ENCODE measurements at regions not wholly inside any gene's neighbourhood (a gene's known extent, or its start where the extent isn't known, plus 50 kb on each side); places are given as distances from the start of the nearest gene placed in this dataset.

- no peaks in the 10 kb centered on the region for H3K36me3 ChIP-seq (ENCODE audit: low read depth)
- no peaks in the 10 kb centered on the region for H3K9me3 ChIP-seq (ENCODE audit: insufficient read depth, low read depth)
- H3K4me3 ChIP-seq, result no peak overlapping the region
- ChIA-PET CTCF (no interaction called here), POLR2A (ENCODE audit: unreplicated experiment) (no interaction called here)
- no peaks in the 10 kb centered on the region for H3K79me2 ChIP-seq (ENCODE audit: low read depth)
- H3K4me2 ChIP-seq, result no peak overlapping the region
- H4K20me1 ChIP-seq (ENCODE audit: insufficient read depth), result no peaks in the 10 kb centered on the region
- H3K9me2 ChIP-seq (ENCODE audit: insufficient read depth), result no peaks in the 10 kb centered on the region
- no peak overlapping the region for H3K27ac ChIP-seq
- H3K27me3 ChIP-seq (ENCODE audit: insufficient read depth, low read depth), result 0 out of 2 replicates have a peak, but pooled peaks cover 9% of the 10 kb centered on the region
- no peak overlapping the region for H2AFZ ChIP-seq
- TF ChIP-seq EZH2 (IDR thresholded peaks at IDR 0.05; ENCODE audit: low read depth) (no peak), CTCF (conservative IDR thresholded peaks at IDR 0.05) (no peak)
- no peak for DNase-seq
- no peaks in the 10 kb centered on the region for H3K4me1 ChIP-seq (replicated peaks; ENCODE audit: insufficient read depth)
- H3F3A ChIP-seq (ENCODE audit: insufficient read depth, low read depth), result no peaks in the 10 kb centered on the region
- BruUV-seq (replicated peaks), result no TSS peak
- intact Hi-C loops (cut with micrococcal nuclease; ENCODE audit: unreplicated experiment), result no loop called here
Measured at GRCh38 chr9:7336356-7337065, 463.1 kb downstream of the DMAC1 start.

GRCh38 chr9:7333719-7334118 is 465.9 kb downstream of the DMAC1 start:
- H3F3A ChIP-seq (ENCODE audit: insufficient read depth, low read depth), result no peaks in the 10 kb centered on the region
- no peak overlapping the region for H3K27ac ChIP-seq
- no peak for DNase-seq
- ChIA-PET POLR2A (ENCODE audit: unreplicated experiment) (no interaction called here), CTCF (no interaction called here)
- no peaks in the 10 kb centered on the region for H4K20me1 ChIP-seq (ENCODE audit: insufficient read depth)
- no peaks in the 10 kb centered on the region for H3K9me3 ChIP-seq (ENCODE audit: insufficient read depth, low read depth)
- no peak overlapping the region for H2AFZ ChIP-seq
- H3K4me1 ChIP-seq (replicated peaks; ENCODE audit: insufficient read depth), result no peaks in the 10 kb centered on the region
- H3K36me3 ChIP-seq (ENCODE audit: low read depth), result no peaks in the 10 kb centered on the region
- no peaks in the 10 kb centered on the region for H3K79me2 ChIP-seq (ENCODE audit: low read depth)
- H3K4me2 ChIP-seq, result no peak overlapping the region
- 0 out of 2 replicates have a peak, but pooled peaks cover 4% of the 10 kb centered on the region for H3K27me3 ChIP-seq (ENCODE audit: insufficient read depth, low read depth)
- H3K9me2 ChIP-seq (ENCODE audit: insufficient read depth), result no peaks in the 10 kb centered on the region
- no peak overlapping the region for H3K4me3 ChIP-seq
- intact Hi-C loops (cut with micrococcal nuclease; ENCODE audit: unreplicated experiment), result no loop called here
- BruUV-seq (replicated peaks), result no TSS peak
- TF ChIP-seq CTCF (conservative IDR thresholded peaks at IDR 0.05), result no peak
- TF ChIP-seq EZH2 (IDR thresholded peaks at IDR 0.05; ENCODE audit: low read depth), result no peak

GRCh38 chr9:7332780-7333179 is 466.8 kb downstream of the DMAC1 start:
- no TSS peak for BruUV-seq (replicated peaks)
- no peak overlapping the region for H3K4me2 ChIP-seq
- no peaks in the 10 kb centered on the region for H3K36me3 ChIP-seq (ENCODE audit: low read depth)
- TF ChIP-seq EZH2 (IDR thresholded peaks at IDR 0.05; ENCODE audit: low read depth), result no peak
- TF ChIP-seq CTCF (conservative IDR thresholded peaks at IDR 0.05), result no peak
- no peaks in the 10 kb centered on the region for H3K9me3 ChIP-seq (ENCODE audit: insufficient read depth, low read depth)
- no peak overlapping the region for H3K4me3 ChIP-seq
- ChIA-PET POLR2A (ENCODE audit: unreplicated experiment) (no interaction called here), CTCF (no interaction called here)
- H2AFZ ChIP-seq, result no peak overlapping the region
- no peak overlapping the region for H3K27ac ChIP-seq
- no peaks in the 10 kb centered on the region for H3K4me1 ChIP-seq (replicated peaks; ENCODE audit: insufficient read depth)
- H3F3A ChIP-seq (ENCODE audit: insufficient read depth, low read depth), result no peaks in the 10 kb centered on the region
- no peaks in the 10 kb centered on the region for H3K9me2 ChIP-seq (ENCODE audit: insufficient read depth)
- 0 out of 2 replicates have a peak, but pooled peaks cover 4% of the 10 kb centered on the region for H3K27me3 ChIP-seq (ENCODE audit: insufficient read depth, low read depth)
- no peak for DNase-seq
- intact Hi-C loops (cut with micrococcal nuclease; ENCODE audit: unreplicated experiment), result no loop called here
- no peaks in the 10 kb centered on the region for H4K20me1 ChIP-seq (ENCODE audit: insufficient read depth)
- H3K79me2 ChIP-seq (ENCODE audit: low read depth), result no peaks in the 10 kb centered on the region
